ENCODE measurements at regions not wholly inside any gene's neighbourhood (a gene's known extent, or its start where the extent isn't known, plus 50 kb on each side); places are given as distances from the start of the nearest gene placed in this dataset.

- Histone ChIP-seq H3K27me3 (ENCODE audit: control insufficient read depth in 2 of 2, insufficient read depth in 2 of 2, low read length in 2 of 2) (no peaks in the 10 kb centered on the region), H3K9me3 (replicated peaks; ENCODE audit: control insufficient read depth, insufficient read depth, low read length) (no peaks in the 10 kb centered on the region), H4K20me1 (replicated peaks; ENCODE audit: control insufficient read depth, extremely low read depth, insufficient read depth, low read length) (no peaks in the 10 kb centered on the region), H3K4me1 (ENCODE audit: control insufficient read depth, extremely low read depth, insufficient read depth, low read length) (no peaks in the 10 kb centered on the region), H3K9ac (replicated peaks; ENCODE audit: extremely low read depth, insufficient read depth, low read length) (no peak overlapping the region), H3K36me3 (ENCODE audit: control insufficient read depth in 2 of 2, extremely low read depth in 1 of 2, insufficient read depth in 2 of 2, low read length in 2 of 2) (no peaks in the 10 kb centered on the region), H3K9me1 (replicated peaks; ENCODE audit: control insufficient read depth, extremely low read depth, insufficient read depth, low read length) (no peaks in the 10 kb centered on the region), H3K79me2 (ENCODE audit: control insufficient read depth, insufficient read depth, low read length) (no peaks in the 10 kb centered on the region), H3K27ac (ENCODE audit: insufficient read depth, low read depth, low read length) (no peak overlapping the region), H2AFZ (ENCODE audit: low read depth, low read length) (no peak overlapping the region), H3K4me2 (ENCODE audit: insufficient read depth, low read length) (no peak overlapping the region), H3K4me3 (replicated peaks in 1 of 3; ENCODE audit: insufficient read depth in 1 of 3, low read depth in 1 of 3, low read length in 3 of 3) (no peak overlapping the region)
- ChIA-PET POLR2A (no interaction called here), CTCF (no interaction called here)
- FAIRE-seq = no peak
- BruUV-seq (replicated peaks) = no TSS peak
- intact Hi-C loops (cut with micrococcal nuclease) = no loop called here
- TF ChIP-seq, protein P1, sequence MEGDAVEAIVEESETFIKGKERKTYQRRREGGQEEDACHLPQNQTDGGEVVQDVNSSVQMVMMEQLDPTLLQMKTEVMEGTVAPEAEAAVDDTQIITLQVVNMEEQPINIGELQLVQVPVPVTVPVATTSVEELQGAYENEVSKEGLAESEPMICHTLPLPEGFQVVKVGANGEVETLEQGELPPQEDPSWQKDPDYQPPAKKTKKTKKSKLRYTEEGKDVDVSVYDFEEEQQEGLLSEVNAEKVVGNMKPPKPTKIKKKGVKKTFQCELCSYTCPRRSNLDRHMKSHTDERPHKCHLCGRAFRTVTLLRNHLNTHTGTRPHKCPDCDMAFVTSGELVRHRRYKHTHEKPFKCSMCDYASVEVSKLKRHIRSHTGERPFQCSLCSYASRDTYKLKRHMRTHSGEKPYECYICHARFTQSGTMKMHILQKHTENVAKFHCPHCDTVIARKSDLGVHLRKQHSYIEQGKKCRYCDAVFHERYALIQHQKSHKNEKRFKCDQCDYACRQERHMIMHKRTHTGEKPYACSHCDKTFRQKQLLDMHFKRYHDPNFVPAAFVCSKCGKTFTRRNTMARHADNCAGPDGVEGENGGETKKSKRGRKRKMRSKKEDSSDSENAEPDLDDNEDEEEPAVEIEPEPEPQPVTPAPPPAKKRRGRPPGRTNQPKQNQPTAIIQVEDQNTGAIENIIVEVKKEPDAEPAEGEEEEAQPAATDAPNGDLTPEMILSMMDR (IDR thresholded peaks at IDR 0.05; ENCODE audit: extremely low read depth in 1 of 2, insufficient read depth in 1 of 2, low read depth in 1 of 2, low read length in 2 of 2) = no peak
- TF ChIP-seq GATA2 (IDR thresholded peaks at IDR 0.05; ENCODE audit: insufficient read depth, insufficient read length, low read depth, low read length) = no peak
- no peak for TF ChIP-seq MAX (IDR thresholded peaks at IDR 0.05; ENCODE audit: insufficient read depth, insufficient read length)
- TF ChIP-seq MYC (IDR thresholded peaks at IDR 0.05; ENCODE audit: low read depth, low read length) = no peak
- TF ChIP-seq POLR2AphosphoS5 (IDR thresholded peaks at IDR 0.05; ENCODE audit: insufficient read depth, low read depth, low read length) = no peak
- TF ChIP-seq FOS (IDR thresholded peaks at IDR 0.05; ENCODE audit: borderline replicate concordance, insufficient read depth, low read length) = no peak
- DNase-seq (ENCODE audit: low read depth, low spot score) = no peak
- dilution Hi-C loops (cut with MboI; ENCODE audit: extremely low pct_ligation_motif_present, low sequenced_read_pairs) = no loop called here
Measured at GRCh38 chr16:51984395-51984794, 562.5 kb downstream of the TOX3 start.

Data from endothelial cell of umbilical vein (primary cell).